Vagina (tissue), 2 donors: ENCODE measurements at regions not wholly inside any gene's neighbourhood (a gene's known extent, or its start where the extent isn't known, plus 50 kb on each side); places are given as distances from the start of the nearest gene placed in this dataset.

ENCODE experiments used
- DNase-seq, 2 donors: peaks; one replicate each; pipeline ENCODE4 v3.0.0-alpha.2; 2017; ENCODE audit errors: extremely low spot score in 2 of 2
- H3K27ac ChIP-seq: fragments of 200-600 bp; sonication (generic); one replicate; pipeline ENCODE4 v1.5.1; 2019
- H3K27me3 ChIP-seq: fragments of 200-600 bp; sonication (generic); one replicate; pipeline ENCODE4 v1.5.1; 2019
- H3K36me3 ChIP-seq, 2 donors: fragments of 200-600 bp; sonication (generic); one replicate each; pipeline ENCODE4 v1.5.1; 2017 to 2019
- H3K4me1 ChIP-seq: fragments of 200-600 bp; sonication (generic); one replicate; pipeline ENCODE4 v1.5.1; 2019
- H3K4me3 ChIP-seq, 2 donors: fragments of 200-600 bp; sonication (generic); 1 replicate in 1 of 2; 2 replicates in 1 of 2; pipeline ENCODE4 v1.5.1; 2016 to 2019
- H3K9me3 ChIP-seq: fragments of 200-600 bp; sonication (generic); one replicate; pipeline ENCODE4 v1.5.1; 2019
- POLR2A ChIP-seq, 2 donors: fragments of 450-650 bp; IDR thresholded peaks; one replicate each; pipeline ENCODE4 v1.6.1; 2017; ENCODE audit warnings: antibody characterized with exemption in 2 of 2, mild to moderate bottlenecking in 2 of 2, moderate library complexity in 2 of 2
- POLR2AphosphoS5 ChIP-seq, 2 donors: sonication (generic); formaldehyde crosslinking; IDR thresholded peaks; one replicate each; pipeline ENCODE4 v1.9.0; 2017; ENCODE audit warnings: antibody characterized with exemption in 2 of 2, mild to moderate bottlenecking in 2 of 2, low read depth in 1 of 2; ENCODE audit not compliant: insufficient read depth in 1 of 2
- intact Hi-C: fragments of 100-400 bp; cut with DNase I; formaldehyde crosslinking; loops from one replicate; pipeline ENCODE4 v1.15.1; 2023
- TF ChIP-seq, protein P1 (sequence below), 3 experiments: fragments of 450-650 bp in 2 of 3; fragments of 200-600 bp in 1 of 3; sonication (generic) in 1 of 3; IDR thresholded peaks; one replicate each; pipeline ENCODE4 v1.5.1; 2017 to 2019; ENCODE audit warnings: antibody characterized with exemption in 3 of 3, mild to moderate bottlenecking in 2 of 3, moderate library complexity in 2 of 3

DNA sequence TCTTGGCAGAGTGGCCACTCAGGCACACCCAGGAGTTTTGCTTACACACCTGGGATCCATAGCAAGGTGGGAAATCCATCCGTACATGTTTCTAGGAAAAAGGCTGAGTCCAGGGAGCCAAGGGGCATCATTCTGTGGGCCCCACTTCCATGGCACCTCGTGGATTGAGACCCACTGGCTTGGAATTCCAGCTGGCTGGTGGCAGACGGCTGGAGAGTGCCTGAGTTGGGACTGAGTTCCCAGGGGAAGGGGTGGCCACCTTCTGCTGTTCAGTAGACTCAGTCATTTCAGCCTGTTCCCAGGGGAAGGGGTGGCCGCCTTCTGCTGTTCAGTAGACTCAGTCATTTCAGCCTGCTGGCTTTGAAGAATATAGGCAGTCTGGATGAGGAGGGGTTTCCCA lies 366.0 kb upstream of the GRIA3 start:
- intact Hi-C loops: no loop called here
- no peaks in the 10 kb centered on the region for H3K27me3 ChIP-seq
- H3K4me3 ChIP-seq: no peak overlapping the region
- H3K36me3 ChIP-seq: no peaks in the 10 kb centered on the region
- no peak overlapping the region for H3K27ac ChIP-seq
- no peaks in the 10 kb centered on the region for H3K4me1 ChIP-seq
- TF ChIP-seq POLR2AphosphoS5 (IDR thresholded peaks at IDR 0.05; ENCODE audit: insufficient read depth in 1 of 2, low read depth in 1 of 2) (no peak), POLR2A (IDR thresholded peaks at IDR 0.05) (no peak)
- TF ChIP-seq, protein P1, sequence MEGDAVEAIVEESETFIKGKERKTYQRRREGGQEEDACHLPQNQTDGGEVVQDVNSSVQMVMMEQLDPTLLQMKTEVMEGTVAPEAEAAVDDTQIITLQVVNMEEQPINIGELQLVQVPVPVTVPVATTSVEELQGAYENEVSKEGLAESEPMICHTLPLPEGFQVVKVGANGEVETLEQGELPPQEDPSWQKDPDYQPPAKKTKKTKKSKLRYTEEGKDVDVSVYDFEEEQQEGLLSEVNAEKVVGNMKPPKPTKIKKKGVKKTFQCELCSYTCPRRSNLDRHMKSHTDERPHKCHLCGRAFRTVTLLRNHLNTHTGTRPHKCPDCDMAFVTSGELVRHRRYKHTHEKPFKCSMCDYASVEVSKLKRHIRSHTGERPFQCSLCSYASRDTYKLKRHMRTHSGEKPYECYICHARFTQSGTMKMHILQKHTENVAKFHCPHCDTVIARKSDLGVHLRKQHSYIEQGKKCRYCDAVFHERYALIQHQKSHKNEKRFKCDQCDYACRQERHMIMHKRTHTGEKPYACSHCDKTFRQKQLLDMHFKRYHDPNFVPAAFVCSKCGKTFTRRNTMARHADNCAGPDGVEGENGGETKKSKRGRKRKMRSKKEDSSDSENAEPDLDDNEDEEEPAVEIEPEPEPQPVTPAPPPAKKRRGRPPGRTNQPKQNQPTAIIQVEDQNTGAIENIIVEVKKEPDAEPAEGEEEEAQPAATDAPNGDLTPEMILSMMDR (IDR thresholded peaks at IDR 0.05): no peak
- H3K9me3 ChIP-seq: no peaks in the 10 kb centered on the region
- no peak for DNase-seq

DNA sequence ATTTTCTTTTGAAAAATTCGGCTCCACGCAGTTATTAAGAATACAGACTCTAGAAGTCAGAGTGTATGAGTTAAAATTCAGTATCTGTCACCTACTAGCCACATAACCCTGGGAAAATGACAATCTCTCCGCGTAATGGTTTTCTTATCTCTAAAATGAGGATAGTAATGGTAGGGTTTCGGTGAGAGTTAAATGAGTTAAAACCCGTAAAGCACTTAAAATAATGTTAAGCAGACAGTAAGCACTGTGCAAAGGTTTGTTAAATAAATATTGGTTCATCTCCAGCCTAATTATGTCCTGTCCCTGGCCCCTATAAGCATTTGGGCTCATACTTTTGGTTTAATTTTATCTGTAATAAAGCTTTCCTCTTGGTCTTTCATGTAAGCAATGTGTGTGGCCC lies 350.8 kb upstream of the GRIA3 start:
- H3K36me3 ChIP-seq: no peaks in the 10 kb centered on the region
- H3K27ac ChIP-seq: no peak overlapping the region
- intact Hi-C loops: no loop called here

DNA sequence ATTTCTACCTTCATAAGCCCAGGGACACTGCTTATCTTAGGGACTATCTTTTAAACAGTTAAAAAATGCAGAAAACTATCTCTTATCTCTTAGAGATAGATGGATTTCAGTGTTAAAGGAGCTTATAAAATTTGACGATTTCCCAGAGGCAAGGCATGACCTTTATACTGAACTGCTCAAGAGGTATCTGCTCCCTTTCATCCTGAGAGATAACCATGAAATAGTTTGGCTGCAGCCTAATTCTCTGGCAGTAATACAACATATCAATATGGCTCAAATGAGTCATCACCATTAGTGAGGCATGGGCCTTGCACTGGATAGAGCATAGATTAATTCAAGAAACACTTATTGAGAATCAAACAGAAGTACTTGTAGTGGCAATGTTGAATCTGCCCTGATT lies 348.2 kb upstream of the GRIA3 start:
- no peak for DNase-seq
- Histone ChIP-seq H3K36me3 (no peaks in the 10 kb centered on the region), H3K4me1 (no peaks in the 10 kb centered on the region), H3K27me3 (no peaks in the 10 kb centered on the region), H3K9me3 (no peaks in the 10 kb centered on the region), H3K27ac (no peak overlapping the region), H3K4me3 (no peak overlapping the region)
- no peak for TF ChIP-seq POLR2AphosphoS5 (IDR thresholded peaks at IDR 0.05; ENCODE audit: insufficient read depth in 1 of 2, low read depth in 1 of 2)
- TF ChIP-seq, protein P1 (IDR thresholded peaks at IDR 0.05): no peak
- TF ChIP-seq POLR2A (IDR thresholded peaks at IDR 0.05): no peak
- intact Hi-C loops: no loop called here

More for the DNA sequence above, 350.8 kb upstream of the GRIA3 start:
- TF ChIP-seq POLR2AphosphoS5 (IDR thresholded peaks at IDR 0.05; ENCODE audit: insufficient read depth in 1 of 2, low read depth in 1 of 2) (no peak), POLR2A (IDR thresholded peaks at IDR 0.05) (no peak)
- TF ChIP-seq, protein P1 (IDR thresholded peaks at IDR 0.05): no peak
- Histone ChIP-seq H3K27me3 (no peaks in the 10 kb centered on the region), H3K4me3 (no peak overlapping the region), H3K9me3 (no peaks in the 10 kb centered on the region), H3K4me1 (no peaks in the 10 kb centered on the region)
- DNase-seq: no peak

DNA sequence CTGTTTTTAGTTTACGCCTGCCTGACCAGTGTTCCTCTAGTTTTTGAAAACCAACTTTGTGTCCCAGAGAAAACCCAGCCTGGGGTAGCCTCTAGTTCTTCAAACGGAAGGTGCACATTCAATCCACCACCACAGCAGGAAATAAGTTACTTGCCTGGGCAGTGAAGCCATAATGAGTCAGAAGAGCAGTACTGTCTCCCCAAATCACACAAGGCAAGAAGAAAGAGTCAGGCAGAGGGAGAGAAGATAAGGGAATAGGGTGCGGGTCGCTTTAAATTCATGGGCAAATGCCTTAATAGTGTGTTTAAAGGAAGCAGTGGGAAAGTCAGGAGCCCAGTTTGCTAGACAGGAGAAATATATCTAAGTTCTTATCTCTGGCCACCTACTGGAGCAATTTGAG lies 333.8 kb upstream of the GRIA3 start:
- no peaks in the 10 kb centered on the region for H3K4me1 ChIP-seq
- no peaks in the 10 kb centered on the region for H3K9me3 ChIP-seq
- intact Hi-C loops: no loop called here
- no peaks in the 10 kb centered on the region for H3K36me3 ChIP-seq
- H3K27me3 ChIP-seq: no peaks in the 10 kb centered on the region
- no peak for DNase-seq
- TF ChIP-seq, protein P1 (IDR thresholded peaks at IDR 0.05): no peak
- TF ChIP-seq POLR2A (IDR thresholded peaks at IDR 0.05) (no peak), POLR2AphosphoS5 (IDR thresholded peaks at IDR 0.05; ENCODE audit: insufficient read depth in 1 of 2, low read depth in 1 of 2) (no peak)
- H3K4me3 ChIP-seq: no peak overlapping the region
- H3K27ac ChIP-seq: no peak overlapping the region

DNA sequence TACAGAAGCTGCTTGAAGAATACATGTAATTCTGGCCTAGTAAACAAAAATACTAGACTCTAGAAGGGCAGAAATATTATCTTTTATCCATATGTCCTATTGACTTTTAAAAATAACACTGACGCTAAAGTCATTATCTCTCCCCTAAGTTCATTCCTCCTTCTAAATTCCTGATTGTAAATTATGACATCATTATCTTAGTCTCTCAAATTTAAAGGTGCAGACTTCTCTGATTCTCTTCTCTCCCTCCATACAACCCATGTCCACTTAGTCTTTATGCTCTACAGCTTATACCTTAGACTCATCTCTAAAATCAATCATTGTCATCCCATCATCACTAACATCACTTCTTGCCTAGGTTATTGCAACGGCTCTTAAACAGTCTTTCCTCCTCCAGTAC lies 327.9 kb upstream of the GRIA3 start:
- TF ChIP-seq, protein P1 (IDR thresholded peaks at IDR 0.05): no peak
- no peak for TF ChIP-seq POLR2AphosphoS5 (IDR thresholded peaks at IDR 0.05; ENCODE audit: insufficient read depth in 1 of 2, low read depth in 1 of 2)
- Histone ChIP-seq H3K9me3 (no peaks in the 10 kb centered on the region), H3K4me3 (no peak overlapping the region), H3K27me3 (no peaks in the 10 kb centered on the region), H3K36me3 (no peaks in the 10 kb centered on the region), H3K4me1 (no peaks in the 10 kb centered on the region), H3K27ac (no peak overlapping the region)
- intact Hi-C loops: no loop called here
- no peak for DNase-seq
